Endothelial cell of umbilical vein (primary cell): ENCODE measurements at regions not wholly inside any gene's neighbourhood (a gene's known extent, or its start where the extent isn't known, plus 50 kb on each side); places are given as distances from the start of the nearest gene placed in this dataset.

ENCODE experiments used
- BruUV-seq: library from RNA; stranded (reverse); fragments of 400-500 nt; replicated peaks from 2 replicates; lab custom pipeline; 2021; lab: Mats Ljungman, UMichigan
- CTCF ChIA-PET: fragments of 300-600, 350-600 bp; sonication (Branson Sonifier 250); formaldehyde crosslinking; loops from one replicate; lab custom pipeline; 2021; ENCODE audit warnings: antibody characterized with exemption, inconsistent platforms; lab: Charles Lee
- POLR2A ChIA-PET: fragments of 300-600, 350-600 bp; sonication (Branson Sonifier 250); formaldehyde crosslinking; loops from one replicate; lab custom pipeline; 2021; ENCODE audit warnings: antibody characterized with exemption, inconsistent platforms; lab: Charles Lee
- DNase-seq: peaks from one replicate; pipeline ENCODE4 v3.0.0-alpha.2; 2011; ENCODE audit warnings: low read depth, low spot score
- FAIRE-seq: peaks from 2 replicates; lab custom pipeline; 2011; peaks lifted over from hg19 to GRCh38; lab: Jason Lieb, UNC
- H2AFZ ChIP-seq: 2 replicates; pipeline ENCODE4 v1.6.0; 2012; ENCODE audit warnings: low read depth, low read length, control low read depth, inconsistent platforms
- H3K27ac ChIP-seq: 2 replicates; pipeline ENCODE4 v1.5.1; 2011; ENCODE audit warnings: low read depth, mild to moderate bottlenecking, control low read depth, low read length, moderate library complexity; ENCODE audit not compliant: insufficient read depth
- H3K27me3 ChIP-seq, 2 experiments: 2 replicates each; pipeline versions ENCODE4 v1.6.0 to v1.6.1; 2011; ENCODE audit warnings: low read length in 2 of 2, mixed read lengths in 1 of 2; ENCODE audit not compliant: control insufficient read depth in 2 of 2, insufficient read depth in 2 of 2
- H3K36me3 ChIP-seq, 2 experiments: 2 replicates in 1 of 2; 3 replicates in 1 of 2; pipeline ENCODE4 v1.5.1; 2011; ENCODE audit warnings: low read length in 2 of 2, mild to moderate bottlenecking in 1 of 2, moderate library complexity in 1 of 2; ENCODE audit not compliant: control insufficient read depth in 2 of 2, insufficient read depth in 2 of 2; ENCODE audit errors: extremely low read depth in 1 of 2
- H3K4me1 ChIP-seq: 3 replicates; pipeline ENCODE4 v1.5.1; 2011; ENCODE audit warnings: mild to moderate bottlenecking, low read length; ENCODE audit not compliant: control insufficient read depth, insufficient read depth; ENCODE audit errors: extremely low read depth
- H3K4me2 ChIP-seq: 2 replicates; pipeline ENCODE4 v1.6.1; 2011; ENCODE audit warnings: low read length, control low read depth, mixed read lengths; ENCODE audit not compliant: insufficient read depth
- H3K4me3 ChIP-seq, 3 experiments: fragments of 200-600 bp in 1 of 3; sonication (generic), shearing (Covaris generic) in 1 of 3; replicated peaks in 1 of 3; 2 replicates each; pipeline ENCODE4 v1.5.1; 2011 to 2016; ENCODE audit warnings: control low read depth in 3 of 3, low read length in 3 of 3, mild to moderate bottlenecking in 2 of 3, inconsistent platforms in 1 of 3, low read depth in 1 of 3, moderate library complexity in 1 of 3; ENCODE audit not compliant: insufficient read depth in 1 of 3
- H3K79me2 ChIP-seq: 2 replicates; pipeline ENCODE4 v1.6.0; 2012; ENCODE audit warnings: low read length, inconsistent platforms; ENCODE audit not compliant: control insufficient read depth, insufficient read depth
- H3K9ac ChIP-seq: replicated peaks from 2 replicates; pipeline ENCODE3; 2011; ENCODE audit warnings: low read length, control low read depth; ENCODE audit not compliant: insufficient read depth; ENCODE audit errors: extremely low read depth
- H3K9me1 ChIP-seq: replicated peaks from 3 replicates; pipeline ENCODE4 v1.6.0; 2011; ENCODE audit warnings: mild to moderate bottlenecking, low read length; ENCODE audit not compliant: control insufficient read depth, insufficient read depth; ENCODE audit errors: extremely low read depth
- H3K9me3 ChIP-seq: replicated peaks from 2 replicates; pipeline ENCODE4 v1.5.1; 2012; ENCODE audit warnings: low read length, inconsistent platforms; ENCODE audit not compliant: control insufficient read depth, insufficient read depth
- H4K20me1 ChIP-seq: replicated peaks from 2 replicates; pipeline ENCODE3; 2011; ENCODE audit warnings: mild to moderate bottlenecking, low read length; ENCODE audit not compliant: control insufficient read depth, insufficient read depth; ENCODE audit errors: extremely low read depth
- CTCF ChIP-seq, 2 donors: IDR thresholded peaks; 1 replicate in 1 of 2; 2 replicates in 1 of 2; pipeline ENCODE4 v1.5.1; 2011; ENCODE audit warnings: low read length in 2 of 2, mild to moderate bottlenecking in 2 of 2, moderate library complexity in 2 of 2, control low read depth in 1 of 2, inconsistent platforms in 1 of 2, low read depth in 1 of 2; ENCODE audit not compliant: insufficient read depth in 1 of 2; ENCODE audit errors: extremely low read depth in 1 of 2
- EZH2 ChIP-seq: IDR thresholded peaks from 2 replicates; pipeline ENCODE4 v1.6.1; 2012; ENCODE audit warnings: borderline replicate concordance, low read depth, mild to moderate bottlenecking, moderate library complexity, low read length, inconsistent platforms; ENCODE audit not compliant: severe bottlenecking
- FOS ChIP-seq: IDR thresholded peaks from 2 replicates; pipeline ENCODE4 v1.6.1; 2011; ENCODE audit warnings: mild to moderate bottlenecking, low read length, moderate library complexity, borderline replicate concordance; ENCODE audit not compliant: insufficient read depth
- GATA2 ChIP-seq: IDR thresholded peaks from 2 replicates; pipeline ENCODE4 v1.7.0; 2011; ENCODE audit warnings: low read depth, mild to moderate bottlenecking, moderate library complexity, mixed read lengths, low read length; ENCODE audit not compliant: insufficient read length, insufficient read depth
- JUN ChIP-seq: IDR thresholded peaks from 2 replicates; pipeline ENCODE4 v1.6.1; 2011; ENCODE audit warnings: borderline replicate concordance, low read depth; ENCODE audit not compliant: insufficient read length, insufficient read depth
- MAX ChIP-seq: IDR thresholded peaks from 2 replicates; pipeline ENCODE4 v1.6.1; 2011; ENCODE audit not compliant: insufficient read depth, insufficient read length
- MYC ChIP-seq: IDR thresholded peaks from one replicate; pipeline ENCODE4 v1.6.1; 2011; ENCODE audit warnings: mild to moderate bottlenecking, low read depth, low read length
- POLR2A ChIP-seq: IDR thresholded peaks from 2 replicates; pipeline ENCODE4 v1.6.1; 2012; ENCODE audit warnings: low read depth, mild to moderate bottlenecking, control low read depth, low read length
- POLR2AphosphoS5 ChIP-seq: IDR thresholded peaks from 2 replicates; pipeline ENCODE4 v1.6.1; 2012; ENCODE audit warnings: low read depth, mild to moderate bottlenecking, control low read depth, low read length, moderate library complexity; ENCODE audit not compliant: insufficient read depth
- dilution Hi-C: fragments of 300-500 bp; cut with MboI; formaldehyde crosslinking; loops from one replicate; pipeline ENCODE4 v1.15.0; 2019; ENCODE audit warnings: low sequenced_read_pairs; ENCODE audit not compliant: extremely low pct_ligation_motif_present
- intact Hi-C: fragments of 100-400 bp; cut with micrococcal nuclease; formaldehyde crosslinking; loops from one replicate; pipeline ENCODE4 v1.10.0; 2022

- dilution Hi-C loops: no loop called here
- Histone ChIP-seq H3K36me3 (no peaks in the 10 kb centered on the region), H3K27ac (no peak overlapping the region), H3K79me2 (no peaks in the 10 kb centered on the region), H3K9me3 (no peaks in the 10 kb centered on the region), H3K9ac (no peak overlapping the region), H3K4me2 (no peak overlapping the region), H3K4me3 (no peak overlapping the region), H2AFZ (no peak overlapping the region), H3K9me1 (no peaks in the 10 kb centered on the region), H4K20me1 (no peaks in the 10 kb centered on the region), H3K27me3 (peaks cover 3 to 5% of the 10 kb centered on the region in 2 experiments), H3K4me1 (peaks cover 21% of the 10 kb centered on the region)
- TF ChIP-seq MYC: no peak
- TF ChIP-seq JUN: no peak
- TF ChIP-seq FOS: no peak
- TF ChIP-seq MAX: no peak
- TF ChIP-seq EZH2: no peak
- TF ChIP-seq POLR2A: no peak
- TF ChIP-seq POLR2AphosphoS5: no peak
- no peak for TF ChIP-seq CTCF (IDR thresholded peaks at IDR 0.05; ENCODE audit: extremely low read depth in 1 of 2, insufficient read depth in 1 of 2, low read depth in 1 of 2, low read length in 2 of 2)
- no peak for TF ChIP-seq GATA2
- DNase-seq (no peak), FAIRE-seq (no peak)
- ChIA-PET CTCF (no interaction called here), POLR2A (no interaction called here)
- BruUV-seq: no TSS peak
- intact Hi-C loops: no loop called here
These were observed 155.4 kb upstream of the PLEKHG7 start for GRCh38 chr12:92547420-92547819.
